ENCODE measurements at regions not wholly inside any gene's neighbourhood (a gene's known extent, or its start where the extent isn't known, plus 50 kb on each side); places are given as distances from the start of the nearest gene placed in this dataset.
"Not testable (repeated sequence)": the region's sequence is repeated elsewhere in the genome, so short reads cannot be mapped to it uniquely, and the experiment has no call there.

GRCh38 chr17:64790193-64790592 is 128.1 kb upstream of the SMURF2 start:
- H3K4me3 Mint-ChIP-seq; H3K4me3 ChIP-seq (ENCODE audit: low read length); intact Hi-C loops (cut with micrococcal nuclease); ATAC-seq; H3K27me3 ChIP-seq (ENCODE audit: control insufficient read depth, insufficient read depth, low read length); H3K9me3 ChIP-seq (ENCODE audit: control insufficient read depth, insufficient read depth, low read length); H3K27me3 Mint-ChIP-seq (ENCODE audit: low read depth in 2 of 2); H3K36me3 Mint-ChIP-seq; H3K27ac Mint-ChIP-seq; H3K27ac ChIP-seq (ENCODE audit: low read length); DNase-seq; H3K9me3 Mint-ChIP-seq: not testable (repeated sequence)
- peaks cover 26% of the 10 kb centered on the region for H3K4me1 ChIP-seq (ENCODE audit: control insufficient read depth, insufficient read depth, low read length)
- peaks cover 20% of the 10 kb centered on the region for H3K36me3 ChIP-seq (ENCODE audit: control insufficient read depth, insufficient read depth, low read length)
- peaks cover 14 to 18% of the 10 kb centered on the region in 2 donors for H3K4me1 Mint-ChIP-seq
- 100% methylated on average over 3 of the region's 5 CpGs for WGBS (ENCODE audit: insufficient coverage)

- H3K36me3 Mint-ChIP-seq; intact Hi-C loops (cut with micrococcal nuclease); DNase-seq; H3K9me3 Mint-ChIP-seq; H3K27me3 Mint-ChIP-seq (ENCODE audit: low read depth in 2 of 2); H3K9me3 ChIP-seq (ENCODE audit: control insufficient read depth, insufficient read depth, low read length); H3K4me3 ChIP-seq (ENCODE audit: low read length); H3K27ac ChIP-seq (ENCODE audit: low read length); ATAC-seq; H3K27me3 ChIP-seq (ENCODE audit: control insufficient read depth, insufficient read depth, low read length); H3K4me3 Mint-ChIP-seq: not testable (repeated sequence)
- WGBS (ENCODE audit: insufficient coverage): 98% methylated on average over 7 of the region's 8 CpGs
- Mint-ChIP-seq H3K27ac (peak overlapping the region in 1 of 2 donors; percentile 45), H3K4me1 (peaks cover 14 to 18% of the 10 kb centered on the region in 2 donors)
- H3K4me1 ChIP-seq (ENCODE audit: control insufficient read depth, insufficient read depth, low read length): peaks cover 24% of the 10 kb centered on the region
- peaks cover 24% of the 10 kb centered on the region for H3K36me3 ChIP-seq (ENCODE audit: control insufficient read depth, insufficient read depth, low read length)
Measured at GRCh38 chr17:64789061-64789445, 126.9 kb upstream of the SMURF2 start.

- DNase-seq (no peak), ATAC-seq (peak in 1 of 3 donors; percentile 28)
- Mint-ChIP-seq H3K4me3 (peak overlapping the region; percentile 21), H3K4me1 (peaks cover 14 to 18% of the 10 kb centered on the region in 2 donors), H3K36me3 (no peaks in the 10 kb centered on the region), H3K27ac (peak overlapping the region in 1 of 2 donors; percentile 45), H3K9me3 (no peaks in the 10 kb centered on the region), H3K27me3 (ENCODE audit: low read depth in 2 of 2) (no peaks in the 10 kb centered on the region)
- Histone ChIP-seq H3K9me3 (ENCODE audit: control insufficient read depth, insufficient read depth, low read length) (no peaks in the 10 kb centered on the region), H3K27ac (ENCODE audit: low read length) (no peak overlapping the region), H3K4me1 (ENCODE audit: control insufficient read depth, insufficient read depth, low read length) (peaks cover 18% of the 10 kb centered on the region), H3K36me3 (ENCODE audit: control insufficient read depth, insufficient read depth, low read length) (peaks cover 25% of the 10 kb centered on the region), H3K4me3 (ENCODE audit: low read length) (no peak overlapping the region), H3K27me3 (ENCODE audit: control insufficient read depth, insufficient read depth, low read length) (no peaks in the 10 kb centered on the region)
- intact Hi-C loops (cut with micrococcal nuclease): no loop called here
- 77% methylated on average over 10 of the region's 10 CpGs for WGBS (ENCODE audit: insufficient coverage)
- no peak for TF ChIP-seq CTCF (IDR thresholded peaks at IDR 0.05)
Measured at GRCh38 chr17:64788286-64789060, 126.4 kb upstream of the SMURF2 start.

- peaks cover 26% of the 10 kb centered on the region for H3K36me3 ChIP-seq (ENCODE audit: control insufficient read depth, insufficient read depth, low read length)
- WGBS (ENCODE audit: insufficient coverage): 92% methylated on average over 8 of the region's 8 CpGs
- DNase-seq: no peak
- H3K27me3 Mint-ChIP-seq (ENCODE audit: low read depth in 2 of 2): no peaks in the 10 kb centered on the region
- H3K27ac ChIP-seq (ENCODE audit: low read length): no peak overlapping the region
- intact Hi-C loops (cut with micrococcal nuclease): no loop called here
- no peaks in the 10 kb centered on the region for H3K9me3 ChIP-seq (ENCODE audit: control insufficient read depth, insufficient read depth, low read length)
- peaks cover 11 to 14% of the 10 kb centered on the region in 2 donors for H3K4me1 Mint-ChIP-seq
- no peaks in the 10 kb centered on the region for H3K36me3 Mint-ChIP-seq
- TF ChIP-seq CTCF (IDR thresholded peaks at IDR 0.05): no peak
- no peak for ATAC-seq
- H3K9me3 Mint-ChIP-seq: no peaks in the 10 kb centered on the region
- no peak overlapping the region for H3K27ac Mint-ChIP-seq
- H3K4me1 ChIP-seq (ENCODE audit: control insufficient read depth, insufficient read depth, low read length): peaks cover 14% of the 10 kb centered on the region
- H3K4me3 ChIP-seq (ENCODE audit: low read length): no peak overlapping the region
- H3K27me3 ChIP-seq (ENCODE audit: control insufficient read depth, insufficient read depth, low read length): no peaks in the 10 kb centered on the region
- no peak overlapping the region for H3K4me3 Mint-ChIP-seq
Measured at GRCh38 chr17:64787921-64788271, 125.8 kb upstream of the SMURF2 start.

Measured in natural killer cell (primary cell).